Ecto neural progenitor cell (in vitro differentiated cells): ENCODE measurements at regions not wholly inside any gene's neighbourhood (a gene's known extent, or its start where the extent isn't known, plus 50 kb on each side); places are given as distances from the start of the nearest gene placed in this dataset.

Experiments
- DNase-seq: peaks from one replicate; pipeline ENCODE4 v3.0.0-alpha.2; 2018; ENCODE audit warnings: low spot score

DNA sequence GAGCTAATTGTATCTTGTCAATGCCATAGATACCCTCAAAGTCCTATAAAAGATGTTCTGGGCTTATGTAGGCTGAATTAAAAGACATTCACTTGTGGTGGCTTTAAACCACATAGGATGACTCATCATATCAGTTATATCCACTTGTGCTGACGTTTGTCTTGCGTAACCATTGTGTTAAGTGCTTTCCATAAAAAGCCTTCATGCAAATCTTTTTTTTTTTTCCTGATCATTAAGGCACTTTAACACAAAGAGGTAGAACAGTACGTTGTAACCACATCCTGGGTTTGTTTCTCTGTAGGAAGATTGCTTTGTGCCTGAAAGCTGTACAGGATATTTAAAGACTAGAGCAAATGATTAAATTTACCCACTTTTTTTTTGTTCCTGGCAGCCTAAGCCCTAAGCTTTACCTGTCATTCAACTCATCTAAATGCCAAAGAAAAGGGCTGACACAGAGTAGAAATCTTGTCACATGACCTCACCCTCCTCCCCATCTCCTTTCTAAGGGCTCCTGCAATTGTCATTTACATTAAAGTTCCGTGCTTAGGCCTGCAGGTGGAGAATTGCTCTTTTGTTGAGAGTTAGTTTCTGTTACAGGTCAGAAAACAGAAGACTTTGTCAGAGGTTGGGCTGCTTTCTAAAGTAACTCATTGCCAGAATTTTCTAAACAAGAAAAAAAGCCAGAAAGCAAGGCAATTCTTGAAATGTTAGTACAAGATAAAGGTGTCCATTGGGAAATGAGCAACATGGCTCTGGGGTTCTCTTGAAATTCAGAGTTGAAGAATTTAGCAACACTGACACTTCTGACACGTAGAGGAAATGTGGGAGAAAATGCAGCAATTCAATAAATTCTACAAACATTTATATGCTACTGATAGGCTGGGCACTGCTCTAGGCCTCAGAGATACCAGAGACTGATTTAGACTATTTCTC, 555.6 kb downstream of the PPARGC1A start:
- DNase-seq, result no peak

DNA sequence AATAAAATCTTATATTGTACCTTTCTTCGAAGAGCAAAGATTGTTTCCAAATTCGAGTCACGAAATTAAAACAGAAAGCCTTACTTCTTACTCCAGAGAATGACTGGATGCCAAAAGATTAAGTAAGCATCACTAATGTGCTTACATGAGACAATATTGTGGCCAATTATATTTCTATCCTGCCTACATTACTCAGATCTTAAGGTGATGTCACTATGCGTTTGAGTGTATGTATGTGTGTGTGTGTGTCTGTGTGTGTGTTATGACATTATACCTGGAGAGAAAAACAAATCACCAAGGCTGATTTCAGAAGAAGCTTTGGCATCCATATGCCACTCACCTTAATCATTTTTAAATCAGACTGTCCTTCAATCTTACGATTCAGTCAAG, 556.3 kb downstream of the PPARGC1A start:
- DNase-seq, result no peak

DNA sequence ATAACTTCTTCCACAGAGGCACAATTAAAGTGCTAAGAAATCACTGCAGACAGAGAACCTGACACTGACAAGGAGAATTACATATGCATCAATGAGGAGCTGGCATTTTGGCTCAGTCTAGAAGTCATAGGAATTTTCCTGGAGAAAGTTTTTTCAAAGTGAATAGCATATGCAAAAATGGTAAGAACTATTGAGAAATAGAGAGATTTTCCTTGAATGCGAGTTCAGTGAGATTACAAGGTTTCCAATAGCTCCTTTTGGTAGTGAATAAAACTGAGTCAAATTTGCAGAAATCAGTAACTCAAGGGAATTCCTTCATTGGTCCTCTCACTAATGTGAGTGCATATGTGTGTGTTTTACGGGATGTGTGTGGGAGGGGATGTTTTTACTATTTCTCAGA, 557.5 kb downstream of the PPARGC1A start:
- DNase-seq, result no peak

DNA sequence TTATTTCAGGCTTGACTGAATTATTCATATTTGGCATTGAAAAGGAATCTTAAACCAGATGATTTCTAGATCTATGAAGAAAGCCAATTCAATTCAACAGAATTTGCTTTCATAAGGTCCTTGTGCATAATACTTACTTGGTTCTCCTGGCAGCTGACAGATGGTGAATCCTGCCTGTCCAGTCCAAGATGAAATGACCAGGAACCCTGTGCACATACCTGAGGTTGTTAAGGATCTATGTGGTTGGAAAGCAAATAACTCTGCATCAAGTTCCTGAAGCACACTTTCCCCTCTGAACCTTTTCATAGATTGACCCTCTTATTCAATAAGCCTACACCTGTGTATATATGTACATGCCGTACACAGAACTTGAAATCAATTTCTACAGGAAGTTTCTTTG, 562.7 kb downstream of the PPARGC1A start:
- no peak for DNase-seq

DNA sequence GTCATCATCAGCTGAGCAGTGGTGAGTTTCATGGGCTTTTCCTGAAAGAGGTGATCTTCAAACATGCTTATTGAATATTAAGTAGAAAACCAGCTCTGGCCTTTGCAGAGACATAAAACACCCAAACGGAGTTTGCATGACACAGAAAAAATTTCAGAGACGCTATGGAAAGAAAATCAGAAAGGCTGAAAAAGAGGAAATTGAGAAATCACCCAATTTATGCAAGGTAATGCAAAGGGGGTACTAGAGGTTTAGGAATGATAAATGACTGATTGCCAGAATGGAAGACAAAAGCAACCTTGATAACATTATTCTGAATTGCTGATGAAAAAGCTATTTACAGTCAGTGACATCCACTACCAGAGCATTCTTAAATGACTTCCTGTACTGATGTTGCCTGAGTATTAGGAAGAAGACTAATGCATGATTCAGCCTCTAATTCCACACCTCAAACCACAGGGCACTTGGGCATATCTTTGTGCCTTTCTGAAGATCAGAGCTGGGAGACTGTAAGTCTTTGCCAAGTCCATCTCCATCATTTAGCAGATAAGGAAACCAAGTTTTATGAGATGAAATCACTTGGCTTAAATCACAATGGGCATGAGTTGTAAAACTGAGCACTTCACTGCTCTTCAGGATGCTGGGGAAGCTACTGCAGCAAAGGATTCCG, 565.7 kb downstream of the PPARGC1A start:
- no peak for DNase-seq

DNA sequence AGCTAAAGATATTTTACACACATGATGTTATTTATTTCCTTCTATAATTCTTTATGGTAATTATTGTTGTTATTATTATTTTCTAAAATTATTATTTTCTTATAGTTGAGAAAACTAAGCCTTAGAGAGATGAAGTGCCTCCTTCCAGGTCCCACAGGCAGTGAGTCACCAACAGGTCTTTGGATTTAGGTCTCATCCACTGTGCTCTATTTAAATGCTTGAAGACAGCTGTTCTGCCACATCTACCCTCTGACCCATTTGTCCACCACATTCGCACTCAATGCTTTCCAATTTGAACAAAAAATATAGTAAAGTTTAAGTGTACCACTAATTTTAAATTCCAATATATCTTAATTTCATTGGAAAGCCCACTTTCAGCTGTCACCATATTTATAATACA, 566.4 kb downstream of the PPARGC1A start:
- no peak for DNase-seq

DNA sequence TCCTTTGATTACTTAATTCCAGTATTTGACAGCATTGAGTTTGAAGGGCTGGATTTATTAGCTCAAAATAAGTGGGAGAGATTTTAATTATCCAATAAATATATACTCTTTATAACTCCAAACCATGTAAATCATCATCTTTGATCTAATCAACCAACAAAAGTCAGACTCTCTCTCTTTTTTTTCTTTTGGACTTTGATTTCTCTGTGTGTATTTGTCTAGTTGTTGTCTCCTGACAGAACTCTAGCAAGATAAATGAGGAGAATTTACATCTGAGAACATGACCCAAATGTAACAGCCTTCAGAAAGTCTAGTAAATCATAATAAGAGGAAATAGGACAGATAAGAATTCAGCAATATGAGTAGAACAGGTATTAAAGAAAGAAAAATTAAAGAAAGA, 567.1 kb downstream of the PPARGC1A start:
- DNase-seq, result no peak

DNA sequence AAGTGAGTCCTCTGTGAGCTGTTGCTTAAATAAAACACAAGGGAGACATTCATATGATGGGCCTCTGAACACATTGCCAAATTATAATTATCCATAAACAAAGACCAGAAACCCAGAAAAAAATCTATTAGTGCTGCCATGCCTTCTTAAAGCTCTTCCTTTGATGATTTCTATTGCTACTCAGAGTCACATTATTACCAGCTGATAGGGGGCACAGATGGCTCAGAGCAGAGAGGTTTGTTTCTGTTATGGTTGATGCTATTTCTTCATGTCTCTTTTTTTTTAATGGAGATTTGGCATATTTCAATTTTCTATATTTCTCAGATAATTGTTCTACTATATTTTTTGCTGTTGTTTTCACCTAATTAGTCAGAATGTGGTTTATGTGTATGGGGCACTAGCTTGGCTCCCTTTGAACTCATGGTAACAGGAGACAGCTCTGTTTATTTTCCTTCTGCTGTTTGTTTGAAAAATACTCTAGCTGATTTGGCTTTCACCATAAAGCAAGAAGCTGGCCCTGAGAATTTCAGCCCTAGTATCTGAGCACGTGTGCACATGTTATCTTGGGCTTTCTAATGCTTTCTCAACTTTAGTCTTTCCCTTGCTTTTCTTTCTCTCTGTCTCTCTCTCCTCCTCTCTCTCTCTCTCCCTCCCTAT, 568.8 kb downstream of the PPARGC1A start:
- no peak for DNase-seq

DNA sequence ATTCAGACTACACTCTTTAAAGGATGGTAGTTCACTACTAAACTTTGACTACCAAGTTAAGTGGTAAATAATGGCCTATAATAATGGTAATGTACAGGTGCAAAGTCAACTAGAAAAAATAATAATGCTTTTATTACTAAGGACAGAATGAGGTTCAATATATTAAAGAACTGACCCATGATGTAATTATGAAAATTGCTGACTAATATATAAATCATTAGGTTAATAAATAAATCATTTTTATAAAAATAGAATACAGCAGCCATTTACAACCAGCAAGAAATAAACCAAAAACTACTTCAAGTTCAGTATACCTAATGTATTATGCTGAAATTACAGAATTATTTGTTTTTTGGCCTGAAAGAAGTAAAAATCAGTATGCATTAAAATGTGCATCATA, 577.2 kb downstream of the PPARGC1A start:
- no peak for DNase-seq

DNA sequence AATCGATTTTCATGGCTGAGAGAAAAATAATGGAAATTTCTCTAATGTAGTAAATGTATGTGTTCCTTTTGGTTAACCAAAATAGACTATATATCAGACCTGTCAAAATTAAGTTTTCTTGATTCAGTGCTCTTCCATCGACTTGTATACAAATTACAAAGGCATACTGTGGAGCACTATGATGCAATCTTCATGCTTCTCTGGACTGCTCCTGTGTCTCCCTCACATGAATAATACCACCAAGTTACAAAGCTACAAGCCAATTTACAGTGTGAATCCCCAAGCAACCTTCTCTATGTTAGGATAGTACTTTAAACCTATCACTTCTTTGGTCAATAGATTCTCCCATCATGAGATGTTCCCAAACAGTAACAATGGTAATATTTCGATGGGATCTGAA, 577.9 kb downstream of the PPARGC1A start:
- no peak for DNase-seq

DNA sequence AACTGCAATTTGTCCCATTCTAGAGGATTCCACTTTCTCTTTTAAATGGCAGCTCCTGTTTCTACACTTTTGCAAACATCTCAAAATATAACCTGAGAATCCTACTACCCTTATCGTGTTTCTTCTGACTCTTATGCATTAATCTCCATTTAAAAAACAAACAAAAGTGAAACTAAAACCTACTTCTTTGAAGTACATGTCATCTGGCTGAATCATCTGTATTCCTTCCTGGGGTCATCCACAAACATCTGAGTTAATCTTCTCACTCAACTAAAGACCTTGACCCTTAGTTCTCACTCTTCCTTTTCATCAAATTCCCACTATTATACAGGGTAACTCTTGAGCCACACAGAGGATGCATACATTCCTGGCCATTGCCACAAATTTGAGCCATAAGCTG, 584.8 kb downstream of the PPARGC1A start:
- no peak for DNase-seq

DNA sequence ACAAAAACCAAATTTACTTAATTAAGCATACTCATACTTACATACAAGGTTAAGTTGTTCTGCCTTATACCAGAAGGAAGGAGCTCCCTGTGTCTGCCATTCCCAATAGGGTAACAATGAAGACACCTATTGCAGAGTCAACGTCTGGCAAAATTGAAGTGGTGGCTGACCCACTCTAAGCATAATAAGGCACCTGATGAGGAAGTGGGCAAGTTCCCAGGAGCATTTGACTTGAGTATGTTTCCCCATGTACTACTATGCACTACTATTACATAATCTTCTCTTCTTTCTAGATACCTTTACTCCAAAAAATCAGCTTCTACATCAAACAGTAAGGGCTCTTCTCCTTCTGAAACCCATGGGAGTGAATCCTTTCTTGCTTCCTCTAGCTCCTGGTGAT, 591.5 kb downstream of the PPARGC1A start:
- DNase-seq, result no peak

DNA sequence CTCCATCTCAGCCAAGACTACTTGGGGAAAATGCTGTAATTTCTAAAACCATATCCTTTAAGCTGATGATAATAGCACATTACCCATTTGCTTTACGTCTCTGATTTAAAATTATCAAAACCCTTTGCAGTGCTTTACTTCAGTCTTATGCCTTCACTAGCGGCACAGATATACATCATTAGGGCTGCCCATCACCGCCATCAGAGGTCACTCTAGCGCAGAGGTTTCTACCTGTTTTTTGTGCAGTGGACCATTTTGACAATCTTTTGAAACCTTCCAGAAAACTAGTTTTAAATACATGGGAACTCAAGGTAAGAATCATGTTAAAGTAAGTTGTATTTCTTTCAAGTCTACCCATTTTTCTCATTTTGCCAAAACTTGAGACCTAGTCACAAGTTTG, 592.5 kb downstream of the PPARGC1A start:
- no peak for DNase-seq

DNA sequence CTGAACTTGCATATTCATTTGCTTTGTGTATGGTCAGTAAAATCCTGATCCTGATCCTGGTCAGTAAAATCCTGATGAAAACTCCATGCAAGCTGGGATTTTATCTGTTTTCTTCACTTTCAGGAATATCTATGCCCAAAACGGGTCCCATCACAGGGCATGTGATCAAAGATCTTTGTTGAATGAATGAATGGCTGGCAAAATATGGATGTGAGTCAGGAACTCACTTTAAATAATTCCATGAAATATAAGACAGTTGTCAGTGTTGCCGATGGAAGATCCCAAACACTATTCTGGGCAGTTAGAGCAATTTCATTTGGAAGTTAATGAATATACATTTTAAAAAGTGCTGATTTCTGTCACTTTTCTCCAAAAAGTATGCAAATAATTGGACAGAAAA, 598.4 kb downstream of the GBA3 start:
- no peak for DNase-seq

DNA sequence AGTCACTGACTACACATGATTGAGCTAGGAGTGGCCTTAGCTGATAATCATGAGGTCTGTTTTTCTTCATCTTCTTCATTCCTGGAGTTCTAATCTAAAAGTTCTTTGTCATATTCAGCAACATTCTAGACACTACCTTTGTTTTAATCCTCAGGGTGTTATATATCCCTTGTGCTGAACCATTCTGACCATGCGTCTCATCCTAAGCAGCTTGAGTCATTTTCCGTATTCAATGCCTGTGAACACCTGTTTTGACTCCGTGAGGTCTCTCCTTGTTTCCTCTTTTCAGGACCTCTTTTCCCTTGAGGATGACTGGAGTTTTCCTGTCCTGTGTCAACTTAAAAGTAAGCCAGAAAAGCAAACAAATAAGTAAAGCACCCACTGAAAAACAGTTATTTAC, 597.9 kb downstream of the GBA3 start:
- DNase-seq, result no peak

DNA sequence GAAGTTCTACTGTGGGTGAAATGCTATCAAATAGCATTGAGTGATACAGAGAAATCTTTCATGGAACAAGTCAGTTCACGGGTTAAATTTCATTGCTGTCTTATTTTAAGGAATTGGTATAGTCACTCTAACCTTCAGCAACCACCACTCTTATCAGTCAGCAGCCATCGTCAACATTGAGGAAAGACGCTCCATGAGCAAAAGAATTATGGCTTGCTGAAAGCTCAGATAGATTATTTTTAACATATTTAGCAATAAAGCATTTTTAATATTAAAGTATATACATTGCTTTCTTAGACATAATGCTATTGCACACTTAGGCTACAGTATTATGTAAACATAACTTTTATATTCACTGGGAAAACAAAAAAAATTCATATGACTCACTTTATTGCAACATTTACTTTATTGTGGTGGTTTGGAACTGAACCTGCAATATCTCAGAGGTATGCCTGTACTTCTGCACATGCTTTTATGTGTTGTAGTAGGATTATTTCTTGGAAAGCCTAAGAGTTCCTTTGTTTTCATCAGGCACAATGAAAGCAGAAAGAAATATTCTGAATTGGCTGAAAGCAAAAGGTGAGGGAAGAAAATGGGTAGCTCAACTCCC, 586.7 kb downstream of the GBA3 start:
- DNase-seq, result no peak

DNA sequence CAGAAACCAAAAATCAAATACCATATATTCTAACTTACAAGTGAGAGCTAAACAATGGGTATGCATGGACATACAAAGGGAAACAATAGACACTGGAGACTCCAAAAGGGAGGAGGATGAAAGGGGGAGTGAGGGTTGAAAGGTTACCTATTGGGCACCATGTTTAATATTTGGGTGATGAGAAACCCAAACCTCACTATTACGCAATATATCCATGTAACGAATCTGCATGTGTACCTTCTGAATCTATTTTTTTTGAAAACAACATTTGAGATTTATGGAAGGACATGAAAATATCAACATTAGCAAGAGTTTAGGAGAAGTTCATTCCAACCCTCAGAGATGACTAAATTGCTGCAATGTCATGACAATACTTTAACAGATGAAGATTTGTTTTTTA, 586.1 kb downstream of the GBA3 start:
- DNase-seq, result no peak

DNA sequence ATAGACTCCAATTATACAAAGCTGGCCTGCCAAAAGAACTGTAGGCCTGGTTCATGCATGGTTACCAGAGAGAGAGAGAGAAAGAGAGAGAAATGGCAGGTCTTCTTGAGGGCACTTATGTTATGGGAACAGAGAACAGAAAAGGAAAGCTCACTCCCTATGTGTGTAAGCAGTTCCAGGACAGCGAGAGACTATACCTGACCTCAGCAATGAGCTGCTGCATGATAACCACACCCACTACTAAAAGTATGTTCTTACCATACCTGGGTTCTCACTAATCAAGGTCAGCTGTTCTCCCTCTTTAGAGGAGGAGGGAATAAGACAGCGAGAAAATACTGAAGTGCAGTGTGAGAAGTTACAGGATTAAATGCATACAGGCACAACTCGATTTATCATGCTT, 583.3 kb downstream of the GBA3 start:
- no peak for DNase-seq

DNA sequence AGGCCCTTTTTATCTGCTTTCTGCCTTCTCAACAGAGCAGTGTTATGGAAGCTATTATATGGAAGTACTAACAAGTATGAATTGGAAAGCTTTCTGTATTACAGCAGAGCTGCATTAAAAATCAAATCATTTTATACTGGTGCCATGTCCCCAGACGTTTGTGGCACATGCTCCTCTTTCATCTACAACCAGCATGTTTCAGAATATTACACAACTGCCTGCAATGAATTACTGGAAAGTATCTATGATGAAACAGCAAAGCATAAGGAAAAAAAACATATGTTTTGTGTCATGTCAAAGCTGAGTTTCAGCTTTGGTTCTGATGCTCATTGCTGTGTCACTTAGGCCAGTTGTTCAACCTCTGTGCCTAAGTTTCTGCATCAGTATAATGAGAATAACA, 576.8 kb downstream of the GBA3 start:
- no peak for DNase-seq

DNA sequence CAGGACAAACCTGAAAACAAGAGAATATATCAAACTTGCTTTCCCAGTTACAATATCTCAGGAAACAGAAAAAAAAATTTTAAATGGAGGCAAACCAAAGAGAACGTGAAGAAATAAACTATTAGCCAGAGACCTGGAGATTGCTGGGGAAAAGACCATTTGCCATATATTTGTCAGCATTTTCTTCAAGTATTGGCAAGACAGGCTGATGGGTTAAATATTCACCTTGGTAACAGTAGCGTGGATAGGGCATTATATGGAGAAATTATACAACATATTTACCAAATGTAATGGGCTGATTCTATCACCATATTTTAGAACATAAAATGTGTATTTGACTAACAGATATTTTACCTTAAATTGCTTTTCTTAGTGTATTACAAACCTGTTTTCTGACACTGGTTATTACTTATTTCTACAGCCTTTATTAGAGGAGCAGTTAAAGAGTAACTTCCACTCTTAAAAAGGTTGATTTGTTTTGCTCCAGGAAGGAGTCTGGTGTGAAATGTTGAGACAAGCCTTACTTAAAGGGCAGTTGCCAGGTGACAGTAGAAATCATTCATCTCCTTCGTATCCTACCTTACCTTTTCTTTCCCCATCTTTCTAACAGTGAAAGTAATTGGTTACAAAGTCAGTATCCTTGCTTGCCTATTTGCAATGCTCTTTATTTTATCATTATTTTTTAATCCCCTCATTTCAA, 575.5 kb downstream of the GBA3 start:
- DNase-seq, result no peak

DNA sequence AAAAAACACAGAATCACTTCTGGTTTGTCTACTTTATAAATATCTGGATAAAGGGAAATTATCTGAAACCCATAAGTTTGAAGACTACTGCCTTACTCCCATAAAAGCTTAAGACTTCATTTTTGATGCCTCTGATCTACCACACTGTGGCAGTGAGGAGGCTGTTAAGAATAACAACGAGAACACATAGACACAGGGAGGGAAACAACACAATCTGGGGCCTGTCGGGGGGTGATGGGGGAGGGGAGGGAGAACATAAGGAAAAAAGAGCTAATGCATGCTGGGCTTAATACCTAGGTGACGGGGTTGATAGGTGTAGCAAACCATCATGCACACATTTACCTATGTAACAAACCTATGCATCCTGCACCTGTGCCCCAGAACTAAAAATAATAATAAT, 573.7 kb downstream of the GBA3 start:
- no peak for DNase-seq

DNA sequence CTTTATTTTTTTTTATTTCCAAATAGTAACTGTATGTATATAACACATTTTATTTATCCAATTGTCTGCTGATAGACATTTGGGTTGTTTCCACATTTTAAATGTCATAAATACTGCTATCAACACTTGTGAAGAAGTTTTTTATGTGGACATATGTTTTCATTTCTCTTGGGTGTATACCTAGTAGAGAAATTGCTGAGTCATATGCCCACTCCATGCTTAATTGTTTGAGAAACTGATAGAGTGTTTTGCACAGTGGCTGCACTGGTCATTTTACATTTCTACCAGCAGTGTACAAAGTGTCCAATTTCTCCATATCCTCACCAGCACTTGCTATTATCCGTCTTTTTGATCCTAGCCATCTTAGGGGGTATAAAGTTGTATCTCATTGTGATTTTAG, 567.8 kb downstream of the GBA3 start:
- DNase-seq, result no peak
